ENCODE measurements at regions not wholly inside any gene's neighbourhood (a gene's known extent, or its start where the extent isn't known, plus 50 kb on each side); places are given as distances from the start of the nearest gene placed in this dataset.

GRCh38 chr1:219040291-219040690 lies 133.4 kb upstream of the LYPLAL1 start:
- Histone ChIP-seq H3K4me1 (no peaks in the 10 kb centered on the region), H3K4me3 (no peak overlapping the region), H3K9me3 (replicated peaks in 1 of 11) (peaks cover 0 to 13% (median 8%) of the 10 kb centered on the region in 11 experiments; a peak in 13 of 22 replicates), H4K20me1 (no peaks in the 10 kb centered on the region), H3K27ac (no peak overlapping the region), H3K36me3 (no peaks in the 10 kb centered on the region), H3K9ac (no peak overlapping the region), H3K27me3 (no peaks in the 10 kb centered on the region), H3K4me2 (no peak overlapping the region)
- no peak for TF ChIP-seq Cebpa-rat (IDR thresholded peaks at IDR 0.05)

DNA sequence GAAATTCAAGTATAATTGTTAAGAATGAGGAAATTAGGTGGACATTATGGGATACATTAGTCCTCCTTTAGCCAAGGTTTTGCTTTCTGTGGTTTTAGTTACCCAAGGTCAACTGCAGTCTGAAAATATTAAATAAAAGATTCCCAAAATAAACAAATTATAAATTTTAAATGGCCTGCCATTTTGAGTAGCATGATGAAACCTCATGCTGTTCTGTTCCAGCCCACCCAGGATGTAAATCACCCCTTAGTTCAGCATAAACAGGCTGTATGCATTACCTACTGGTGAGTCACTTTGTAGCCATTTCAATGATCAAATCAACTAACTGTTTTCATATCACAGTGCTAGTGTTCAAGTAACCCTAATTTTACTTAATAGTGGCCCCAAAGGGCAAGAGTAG lies 132.5 kb upstream of the LYPLAL1 start:
- Histone ChIP-seq H3K4me2 (no peak overlapping the region), H3K36me3 (no peaks in the 10 kb centered on the region), H3K27me3 (no peaks in the 10 kb centered on the region), H4K20me1 (no peaks in the 10 kb centered on the region), H3K27ac (no peak overlapping the region), H3K9ac (no peak overlapping the region), H3K9me3 (replicated peaks in 1 of 11) (peaks cover 0 to 13% (median 8%) of the 10 kb centered on the region in 11 experiments; a peak in 13 of 22 replicates), H3K4me3 (no peak overlapping the region), H3K4me1 (no peaks in the 10 kb centered on the region)
- TF ChIP-seq Cebpa-rat (IDR thresholded peaks at IDR 0.05): no peak

DNA sequence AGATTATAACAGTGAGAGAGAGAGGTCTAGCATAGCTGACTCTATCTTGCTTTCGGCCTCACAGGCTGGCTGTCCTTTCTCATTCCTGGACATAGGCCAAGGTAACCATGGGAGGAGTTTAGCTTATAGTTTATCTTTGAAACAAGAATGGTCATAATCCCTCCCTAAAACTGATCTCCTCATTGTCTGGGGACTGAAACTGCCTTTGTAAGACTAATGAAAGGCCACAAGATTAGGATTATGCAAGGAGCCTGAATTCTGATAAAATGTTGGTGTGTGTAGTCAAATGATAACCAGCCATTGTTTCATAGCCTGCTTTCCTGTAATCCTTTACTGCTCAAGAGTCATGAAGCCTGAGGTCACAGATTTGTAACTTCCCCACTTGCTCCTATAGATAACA lies 131.9 kb upstream of the LYPLAL1 start:
- Histone ChIP-seq H3K4me2 (no peak overlapping the region), H3K4me3 (no peak overlapping the region), H3K4me1 (no peaks in the 10 kb centered on the region), H3K9ac (no peak overlapping the region), H3K9me3 (replicated peaks in 1 of 11) (peaks cover 0 to 13% (median 8%) of the 10 kb centered on the region in 11 experiments; a peak in 13 of 22 replicates), H3K36me3 (no peaks in the 10 kb centered on the region), H3K27me3 (no peaks in the 10 kb centered on the region), H3K27ac (no peak overlapping the region), H4K20me1 (no peaks in the 10 kb centered on the region)
- TF ChIP-seq Cebpa-rat (IDR thresholded peaks at IDR 0.05): no peak

- Histone ChIP-seq H3K36me3 (no peaks in the 10 kb centered on the region), H3K9me3 (replicated peaks in 1 of 11) (peaks cover 0 to 13% (median 8%) of the 10 kb centered on the region in 11 experiments; a peak in 13 of 22 replicates), H3K9ac (no peak overlapping the region), H4K20me1 (no peaks in the 10 kb centered on the region), H3K27ac (no peak overlapping the region), H3K4me2 (no peak overlapping the region), H3K4me3 (no peak overlapping the region), H3K4me1 (no peaks in the 10 kb centered on the region), H3K27me3 (no peaks in the 10 kb centered on the region)
- TF ChIP-seq Cebpa-rat (IDR thresholded peaks at IDR 0.05): no peak
Observed at GRCh38 chr1:219042769-219043168, 130.9 kb upstream of the LYPLAL1 start.

DNA sequence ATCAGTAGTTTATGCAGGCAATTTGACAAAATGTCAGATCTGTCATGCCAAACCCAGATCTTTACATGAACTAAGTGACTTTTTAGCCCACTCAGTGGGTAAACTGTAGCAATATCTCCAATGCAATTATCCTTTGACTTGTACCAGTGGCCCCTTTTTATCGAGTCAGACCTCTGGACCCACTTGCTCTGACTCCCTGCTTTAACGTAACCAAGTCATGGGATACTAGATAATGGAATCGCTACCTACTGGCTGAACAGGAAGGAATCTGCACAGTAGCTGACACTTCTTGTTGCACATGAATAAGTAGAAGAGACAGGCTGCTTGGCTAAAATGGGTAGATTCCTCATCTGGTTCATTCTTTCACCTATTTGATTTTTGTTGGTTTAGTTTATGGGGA lies 128.4 kb upstream of the LYPLAL1 start:
- H3K4me2 ChIP-seq: no peak overlapping the region
- H3K4me1 ChIP-seq: no peaks in the 10 kb centered on the region
- H3K36me3 ChIP-seq: no peaks in the 10 kb centered on the region
- no peak for TF ChIP-seq Cebpa-rat (IDR thresholded peaks at IDR 0.05)
- no peaks in the 10 kb centered on the region for H3K27me3 ChIP-seq
- peaks cover 0 to 13% (median 8%) of the 10 kb centered on the region in 11 experiments; a peak in 13 of 22 replicates for H3K9me3 ChIP-seq (replicated peaks in 1 of 11)
- H3K4me3 ChIP-seq: no peak overlapping the region
- H3K27ac ChIP-seq: no peak overlapping the region
- H4K20me1 ChIP-seq: no peaks in the 10 kb centered on the region
- H3K9ac ChIP-seq: no peak overlapping the region

- TF ChIP-seq Cebpa-rat (IDR thresholded peaks at IDR 0.05): no peak
- Histone ChIP-seq H3K27me3 (no peaks in the 10 kb centered on the region), H4K20me1 (no peaks in the 10 kb centered on the region), H3K4me1 (no peaks in the 10 kb centered on the region), H3K4me3 (no peak overlapping the region), H3K4me2 (no peak overlapping the region), H3K9ac (no peak overlapping the region), H3K36me3 (no peaks in the 10 kb centered on the region), H3K27ac (no peak overlapping the region), H3K9me3 (replicated peaks in 1 of 11) (no peaks in the 10 kb centered on the region)
Observed at GRCh38 chr1:219049501-219049900, 124.2 kb upstream of the LYPLAL1 start.

- no peak for TF ChIP-seq Cebpa-rat (IDR thresholded peaks at IDR 0.05)
- H3K4me1 ChIP-seq: no peaks in the 10 kb centered on the region
- no peak overlapping the region for H3K4me3 ChIP-seq
- H3K9me3 ChIP-seq (replicated peaks in 1 of 11): no peaks in the 10 kb centered on the region
- H3K27me3 ChIP-seq: no peaks in the 10 kb centered on the region
- no peaks in the 10 kb centered on the region for H4K20me1 ChIP-seq
- H3K9ac ChIP-seq: no peak overlapping the region
- H3K36me3 ChIP-seq: no peaks in the 10 kb centered on the region
- no peak overlapping the region for H3K4me2 ChIP-seq
- H3K27ac ChIP-seq: no peak overlapping the region
Observed at GRCh38 chr1:219050086-219050821, 123.4 kb upstream of the LYPLAL1 start.

DNA sequence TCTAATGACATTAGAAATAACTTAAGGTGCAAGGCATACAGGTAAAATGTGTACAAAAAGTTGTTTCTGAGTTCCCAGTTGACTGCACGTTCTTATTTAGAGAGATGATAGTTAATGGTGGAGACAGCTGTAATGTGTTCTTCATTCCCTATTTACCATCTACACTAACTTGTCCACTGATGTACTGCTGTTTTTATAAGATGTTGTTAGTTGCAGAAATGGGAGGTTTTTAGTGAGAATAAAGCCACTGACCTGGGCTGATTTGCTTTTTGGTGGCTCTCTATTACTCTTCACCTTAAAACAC lies 122.9 kb upstream of the LYPLAL1 start:
- Histone ChIP-seq H3K4me2 (no peak overlapping the region), H3K27me3 (no peaks in the 10 kb centered on the region), H3K9ac (no peak overlapping the region), H4K20me1 (no peaks in the 10 kb centered on the region), H3K9me3 (replicated peaks in 1 of 11) (no peaks in the 10 kb centered on the region), H3K4me3 (no peak overlapping the region), H3K4me1 (no peaks in the 10 kb centered on the region), H3K36me3 (no peaks in the 10 kb centered on the region), H3K27ac (no peak overlapping the region)
- no peak for TF ChIP-seq Cebpa-rat (IDR thresholded peaks at IDR 0.05)

DNA sequence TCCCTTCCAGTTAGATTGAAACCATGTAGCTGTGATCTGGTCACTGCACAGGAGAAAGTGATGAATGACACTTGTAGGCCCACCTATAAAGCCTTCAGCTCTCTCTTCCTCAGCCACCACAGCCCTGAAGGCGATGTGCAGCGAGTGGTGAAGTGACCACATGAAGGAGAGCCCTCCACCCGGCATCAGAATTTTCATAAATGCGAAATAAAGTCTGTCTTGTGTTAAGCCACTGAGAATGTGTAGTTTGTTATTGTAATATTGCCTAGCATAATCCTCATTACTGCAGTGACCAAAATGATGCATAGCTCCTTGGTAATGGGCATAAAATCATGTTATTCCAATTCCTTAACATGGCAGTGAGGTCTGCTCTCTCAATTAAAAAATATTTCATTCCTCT lies 122.1 kb upstream of the LYPLAL1 start:
- H3K36me3 ChIP-seq: no peaks in the 10 kb centered on the region
- no peaks in the 10 kb centered on the region for H3K4me1 ChIP-seq
- no peak overlapping the region for H3K27ac ChIP-seq
- no peaks in the 10 kb centered on the region for H3K9me3 ChIP-seq (replicated peaks in 1 of 11)
- H3K27me3 ChIP-seq: no peaks in the 10 kb centered on the region
- no peak overlapping the region for H3K4me3 ChIP-seq
- H3K9ac ChIP-seq: no peak overlapping the region
- H4K20me1 ChIP-seq: no peaks in the 10 kb centered on the region
- no peak overlapping the region for H3K4me2 ChIP-seq
- no peak for TF ChIP-seq Cebpa-rat (IDR thresholded peaks at IDR 0.05)

Data from BLaER1 treated with 17β-estradiol and CSF1 and Interleukin-3, amounts not matched to agents 10 nM and 100 nM (cell line).